ENCODE measurements at regions not wholly inside any gene's neighbourhood (a gene's known extent, or its start where the extent isn't known, plus 50 kb on each side); places are given as distances from the start of the nearest gene placed in this dataset.
A peak's percentile ranks its signal among the peaks of the same experiment; 100 is the strongest.

GRCh38 chr11:92384802-92385201 lies 160.2 kb downstream of the FAT3 start:
- CTCF ChIA-PET: no interaction called here
- peaks cover 14% of the 10 kb centered on the region for H3K4me1 Mint-ChIP-seq (ENCODE audit: low read depth, unreplicated experiment)
- POLR2A ChIA-PET: interaction anchor here (1.0 kb wide), 1 partner anchor 98 kb away, joined by 3 read pairs; no protein-coding TSS in a partner anchor

GRCh38 chr11:92386577-92386976 lies 162.0 kb downstream of the FAT3 start:
- Mint-ChIP-seq H3K9me3 (ENCODE audit: unreplicated experiment) (no peaks in the 10 kb centered on the region), H3K4me1 (ENCODE audit: low read depth, unreplicated experiment) (peaks cover 29% of the 10 kb centered on the region), H3K27me3 (ENCODE audit: insufficient read depth, unreplicated experiment) (no peaks in the 10 kb centered on the region), H3K4me3 (ENCODE audit: unreplicated experiment) (no peak overlapping the region), H3K27ac (ENCODE audit: unreplicated experiment) (no peak overlapping the region), H3K36me3 (ENCODE audit: insufficient read depth, unreplicated experiment) (no peaks in the 10 kb centered on the region)
- Histone ChIP-seq H3K36me3 (ENCODE audit: control insufficient read depth, insufficient read depth, low read length) (no peaks in the 10 kb centered on the region), H3K4me1 (peaks cover 21% of the 10 kb centered on the region), H3K9me3 (no peaks in the 10 kb centered on the region), H3K27me3 (replicated peaks; ENCODE audit: control insufficient read depth, insufficient read depth, low read length) (no peaks in the 10 kb centered on the region), H3K4me3 (ENCODE audit: low read depth, low read length) (no peak overlapping the region)
- no TSS peak for BruUV-seq (replicated peaks)
- no peak for TF ChIP-seq CTCF (IDR thresholded peaks at IDR 0.05; ENCODE audit: insufficient read depth in 1 of 2, low read depth in 1 of 2, low read length in 1 of 2, severe bottlenecking in 1 of 2, unreplicated experiment in 1 of 2)
- CTCF ChIA-PET: no interaction called here
- no peak for DNase-seq
- POLR2A ChIA-PET: no interaction called here
- intact Hi-C loops (cut with micrococcal nuclease; ENCODE audit: unreplicated experiment): no loop called here

More at GRCh38 chr11:92384802-92385201, 160.2 kb downstream of the FAT3 start:
- Mint-ChIP-seq H3K9me3 (ENCODE audit: unreplicated experiment) (no peaks in the 10 kb centered on the region), H3K36me3 (ENCODE audit: insufficient read depth, unreplicated experiment) (no peaks in the 10 kb centered on the region), H3K27ac (ENCODE audit: unreplicated experiment) (no peak overlapping the region), H3K4me3 (ENCODE audit: unreplicated experiment) (peak overlapping the region; percentile 7), H3K27me3 (ENCODE audit: insufficient read depth, unreplicated experiment) (no peaks in the 10 kb centered on the region)
- H3K4me3 ChIP-seq (ENCODE audit: low read depth, low read length): no peak overlapping the region
- intact Hi-C loops (cut with micrococcal nuclease; ENCODE audit: unreplicated experiment): loop anchor here (1.0 kb wide), 1 partner anchor 28 kb away; no protein-coding TSS in a partner anchor
- H3K36me3 ChIP-seq (ENCODE audit: control insufficient read depth, insufficient read depth, low read length): no peaks in the 10 kb centered on the region
- no peaks in the 10 kb centered on the region for H3K9me3 ChIP-seq
- H3K4me1 ChIP-seq: peaks cover 16% of the 10 kb centered on the region
- no peak for TF ChIP-seq CTCF (IDR thresholded peaks at IDR 0.05; ENCODE audit: insufficient read depth in 1 of 2, low read depth in 1 of 2, low read length in 1 of 2, severe bottlenecking in 1 of 2, unreplicated experiment in 1 of 2)
- no peaks in the 10 kb centered on the region for H3K27me3 ChIP-seq (replicated peaks; ENCODE audit: control insufficient read depth, insufficient read depth, low read length)
- DNase-seq: no peak
- BruUV-seq (replicated peaks): no TSS peak

GRCh38 chr11:92387859-92388258 lies 163.2 kb downstream of the FAT3 start:
- BruUV-seq (replicated peaks): no TSS peak
- DNase-seq: no peak
- H3K36me3 ChIP-seq (ENCODE audit: control insufficient read depth, insufficient read depth, low read length): no peaks in the 10 kb centered on the region
- H3K36me3 Mint-ChIP-seq (ENCODE audit: insufficient read depth, unreplicated experiment): no peaks in the 10 kb centered on the region
- peaks cover 31% of the 10 kb centered on the region for H3K4me1 Mint-ChIP-seq (ENCODE audit: low read depth, unreplicated experiment)
- POLR2A ChIA-PET: no interaction called here
- no peak for TF ChIP-seq CTCF (IDR thresholded peaks at IDR 0.05; ENCODE audit: insufficient read depth in 1 of 2, low read depth in 1 of 2, low read length in 1 of 2, severe bottlenecking in 1 of 2, unreplicated experiment in 1 of 2)
- H3K27me3 Mint-ChIP-seq (ENCODE audit: insufficient read depth, unreplicated experiment): no peaks in the 10 kb centered on the region
- peaks cover 23% of the 10 kb centered on the region for H3K4me1 ChIP-seq
- no peaks in the 10 kb centered on the region for H3K27me3 ChIP-seq (replicated peaks; ENCODE audit: control insufficient read depth, insufficient read depth, low read length)
- no peaks in the 10 kb centered on the region for H3K9me3 Mint-ChIP-seq (ENCODE audit: unreplicated experiment)
- no peaks in the 10 kb centered on the region for H3K9me3 ChIP-seq
- CTCF ChIA-PET: interaction anchor here (1.6 kb wide), 1 partner anchor 47 kb away, joined by 3 read pairs; no protein-coding TSS in a partner anchor
- H3K4me3 Mint-ChIP-seq (ENCODE audit: unreplicated experiment): no peak overlapping the region
- intact Hi-C loops (cut with micrococcal nuclease; ENCODE audit: unreplicated experiment): no loop called here
- no peak overlapping the region for H3K4me3 ChIP-seq (ENCODE audit: low read depth, low read length)
- H3K27ac Mint-ChIP-seq (ENCODE audit: unreplicated experiment): no peak overlapping the region

All from Caco-2 (cell line).